ENCODE measurements at regions not wholly inside any gene's neighbourhood (a gene's known extent, or its start where the extent isn't known, plus 50 kb on each side); places are given as distances from the start of the nearest gene placed in this dataset.

- TF ChIP-seq CTCF (IDR thresholded peaks at IDR 0.05) (no peak), POLR2A (IDR thresholded peaks at IDR 0.05) (no peak)
These were observed 295.3 kb upstream of the MKI67 start for GRCh38 chr10:128421371-128422160.
